DOHH2 (cell line): ENCODE measurements at regions not wholly inside any gene's neighbourhood (a gene's known extent, or its start where the extent isn't known, plus 50 kb on each side); places are given as distances from the start of the nearest gene placed in this dataset.

Experiments used
- EZH2phosphoT487 ChIP-seq: fragments of 200-600 bp; sonication (generic); IDR thresholded peaks from 2 replicates; pipeline ENCODE4 v1.6.1; 2017; ENCODE audit warnings: borderline replicate concordance, mild to moderate bottlenecking, antibody characterized with exemption, low read length, moderate library complexity, mixed read lengths
- TF ChIP-seq, protein P1 (sequence below): fragments of 200-600 bp; sonication (generic); IDR thresholded peaks from one replicate; pipeline ENCODE4 v1.5.1; 2014; ENCODE audit warnings: antibody characterized with exemption, mild to moderate bottlenecking, low read depth, low read length; ENCODE audit not compliant: poor library complexity, severe bottlenecking

- TF ChIP-seq, protein P1, sequence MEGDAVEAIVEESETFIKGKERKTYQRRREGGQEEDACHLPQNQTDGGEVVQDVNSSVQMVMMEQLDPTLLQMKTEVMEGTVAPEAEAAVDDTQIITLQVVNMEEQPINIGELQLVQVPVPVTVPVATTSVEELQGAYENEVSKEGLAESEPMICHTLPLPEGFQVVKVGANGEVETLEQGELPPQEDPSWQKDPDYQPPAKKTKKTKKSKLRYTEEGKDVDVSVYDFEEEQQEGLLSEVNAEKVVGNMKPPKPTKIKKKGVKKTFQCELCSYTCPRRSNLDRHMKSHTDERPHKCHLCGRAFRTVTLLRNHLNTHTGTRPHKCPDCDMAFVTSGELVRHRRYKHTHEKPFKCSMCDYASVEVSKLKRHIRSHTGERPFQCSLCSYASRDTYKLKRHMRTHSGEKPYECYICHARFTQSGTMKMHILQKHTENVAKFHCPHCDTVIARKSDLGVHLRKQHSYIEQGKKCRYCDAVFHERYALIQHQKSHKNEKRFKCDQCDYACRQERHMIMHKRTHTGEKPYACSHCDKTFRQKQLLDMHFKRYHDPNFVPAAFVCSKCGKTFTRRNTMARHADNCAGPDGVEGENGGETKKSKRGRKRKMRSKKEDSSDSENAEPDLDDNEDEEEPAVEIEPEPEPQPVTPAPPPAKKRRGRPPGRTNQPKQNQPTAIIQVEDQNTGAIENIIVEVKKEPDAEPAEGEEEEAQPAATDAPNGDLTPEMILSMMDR, result no peak
- TF ChIP-seq EZH2phosphoT487, result no peak
These were observed 2707.4 kb downstream of the ARAP2 start for GRCh38 chr4:33536898-33537297.
